ENCODE measurements at regions not wholly inside any gene's neighbourhood (a gene's known extent, or its start where the extent isn't known, plus 50 kb on each side); places are given as distances from the start of the nearest gene placed in this dataset.

- Histone ChIP-seq H3K27me3 (no peaks in the 10 kb centered on the region), H3K4me1 (no peaks in the 10 kb centered on the region), H3K9me3 (no peaks in the 10 kb centered on the region), H3K36me3 (no peaks in the 10 kb centered on the region), H3K4me3 (no peak overlapping the region), H3K27ac (no peak overlapping the region)
- ATAC-seq = no peak
- TF ChIP-seq POLR2A (IDR thresholded peaks at IDR 0.05) = no peak
- no peak for TF ChIP-seq CTCF (IDR thresholded peaks at IDR 0.05)
- no peak for DNase-seq
- intact Hi-C loops (cut with DNase I) = no loop called here
- WGBS (ENCODE audit: insufficient coverage, low coverage, low lambda C conversion rate, missing lambda C conversion rate) = 36% methylated on average over 3 of the region's 4 CpGs
Measured at GRCh38 chrX:148422526-148422925, 77.9 kb upstream of the AFF2 start.

GRCh38 chrX:148424570-148424969, 75.8 kb upstream of the AFF2 start:
- intact Hi-C loops (cut with DNase I) = no loop called here
- WGBS (ENCODE audit: insufficient coverage, low coverage, low lambda C conversion rate, missing lambda C conversion rate) = 53% methylated on average over 2 of the region's 2 CpGs
- TF ChIP-seq CTCF (IDR thresholded peaks at IDR 0.05) (no peak), POLR2A (IDR thresholded peaks at IDR 0.05) (no peak)
- H3K36me3 ChIP-seq = no peaks in the 10 kb centered on the region
- H3K4me1 ChIP-seq = no peaks in the 10 kb centered on the region
- H3K27me3 ChIP-seq = no peaks in the 10 kb centered on the region
- H3K27ac ChIP-seq = no peak overlapping the region
- ATAC-seq = no peak
- no peak for DNase-seq
- no peak overlapping the region for H3K4me3 ChIP-seq
- H3K9me3 ChIP-seq = no peaks in the 10 kb centered on the region

GRCh38 chrX:148426467-148426866, 74.0 kb upstream of the AFF2 start:
- Histone ChIP-seq H3K36me3 (no peaks in the 10 kb centered on the region), H3K4me3 (no peak overlapping the region), H3K4me1 (no peaks in the 10 kb centered on the region), H3K27me3 (no peaks in the 10 kb centered on the region), H3K9me3 (no peaks in the 10 kb centered on the region), H3K27ac (no peak overlapping the region)
- 42% methylated on average over 3 of the region's 3 CpGs for WGBS (ENCODE audit: insufficient coverage, low coverage, low lambda C conversion rate, missing lambda C conversion rate)
- no peak for TF ChIP-seq POLR2A (IDR thresholded peaks at IDR 0.05)
- TF ChIP-seq CTCF (IDR thresholded peaks at IDR 0.05) = no peak
- intact Hi-C loops (cut with DNase I) = no loop called here
- ATAC-seq = no peak
- DNase-seq = no peak

- no peaks in the 10 kb centered on the region for H3K36me3 ChIP-seq
- ATAC-seq (no peak), DNase-seq (no peak)
- no peaks in the 10 kb centered on the region for H3K4me1 ChIP-seq
- intact Hi-C loops (cut with DNase I) = no loop called here
- peaks cover 0 to 4% of the 10 kb centered on the region in 2 donors for H3K27me3 ChIP-seq
- no peak overlapping the region for H3K4me3 ChIP-seq
- H3K9me3 ChIP-seq = no peaks in the 10 kb centered on the region
- H3K27ac ChIP-seq = no peak overlapping the region
- 22% methylated on average over 3 of the region's 3 CpGs for WGBS (ENCODE audit: insufficient coverage, low coverage, low lambda C conversion rate, missing lambda C conversion rate)
- no peak for TF ChIP-seq CTCF (IDR thresholded peaks at IDR 0.05)
- no peak for TF ChIP-seq POLR2A (IDR thresholded peaks at IDR 0.05)
Measured at GRCh38 chrX:148441387-148441786, 59.0 kb upstream of the AFF2 start.

GRCh38 chrX:148443216-148443615, 57.2 kb upstream of the AFF2 start:
- WGBS (ENCODE audit: insufficient coverage, low coverage, low lambda C conversion rate, missing lambda C conversion rate) = 29% methylated on average over 3 of the region's 3 CpGs
- H3K36me3 ChIP-seq = no peaks in the 10 kb centered on the region
- no peaks in the 10 kb centered on the region for H3K4me1 ChIP-seq
- peaks cover 0 to 4% of the 10 kb centered on the region in 2 donors for H3K27me3 ChIP-seq
- H3K9me3 ChIP-seq = no peaks in the 10 kb centered on the region
- H3K27ac ChIP-seq = no peak overlapping the region
- DNase-seq (no peak), ATAC-seq (no peak)
- H3K4me3 ChIP-seq = no peak overlapping the region
- intact Hi-C loops (cut with DNase I) = no loop called here
- no peak for TF ChIP-seq POLR2A (IDR thresholded peaks at IDR 0.05)
- no peak for TF ChIP-seq CTCF (IDR thresholded peaks at IDR 0.05)
